ENCODE measurements at regions not wholly inside any gene's neighbourhood (a gene's known extent, or its start where the extent isn't known, plus 50 kb on each side); places are given as distances from the start of the nearest gene placed in this dataset.

DNA sequence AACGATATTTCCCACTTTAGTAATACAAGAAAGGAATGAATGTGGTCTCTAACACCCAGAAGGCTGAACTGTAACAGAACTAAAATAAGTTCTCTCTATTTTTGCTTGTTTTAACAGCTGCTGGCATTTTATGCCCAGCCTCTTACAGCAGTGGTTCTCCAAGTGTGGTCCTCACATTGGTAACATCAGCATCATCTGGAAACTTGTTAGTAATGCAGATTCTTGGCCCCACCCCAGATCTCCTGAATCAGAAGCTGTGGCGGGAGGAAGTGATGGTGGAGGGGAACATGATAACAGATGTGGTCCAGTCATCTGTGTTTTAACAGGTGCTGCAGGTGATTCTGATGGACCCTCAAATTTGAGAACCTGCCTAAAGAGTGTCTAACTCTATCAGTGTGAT lies 170.1 kb downstream of the TMEM26 start (continued):
- no peak for TF ChIP-seq FOXJ3 (CRISPR knock-in tag; IDR thresholded peaks at IDR 0.05; ENCODE audit: borderline replicate concordance)

DNA sequence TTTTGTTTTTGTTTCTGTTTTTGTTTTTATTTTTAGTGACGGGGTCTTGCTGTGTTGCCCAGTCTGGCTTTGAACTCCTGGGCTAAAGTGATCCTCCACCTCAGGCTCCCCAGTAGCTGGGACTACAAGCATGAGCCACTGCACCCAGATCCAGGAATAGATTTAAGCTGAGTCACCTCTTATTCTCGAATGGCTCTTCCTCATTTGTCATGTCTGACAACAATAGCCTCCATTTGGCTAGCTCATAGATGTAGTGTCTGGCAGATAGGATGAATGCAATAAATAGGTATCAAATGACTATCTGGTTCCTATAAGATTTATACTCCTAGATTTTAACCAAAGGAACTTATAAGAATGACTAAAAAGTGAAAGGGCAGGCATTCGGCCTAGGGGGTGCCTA lies 172.9 kb downstream of the TMEM26 start:
- 0 out of 2 replicates have a peak, but pooled peaks cover 4% of the 10 kb centered on the region for H3K9me3 Mint-ChIP-seq
- H3K4me3 Mint-ChIP-seq = no peak overlapping the region
- H3K4me1 Mint-ChIP-seq = no peaks in the 10 kb centered on the region
- no peaks in the 10 kb centered on the region for H3K36me3 Mint-ChIP-seq
- CTCF ChIA-PET = interaction anchor here (0.9 kb wide), 1 partner anchor 9 kb away, joined by 3 read pairs; no protein-coding TSS in a partner anchor
- DNase-seq (ENCODE audit: low spot score) (no peak), ATAC-seq (no peak)
- TF ChIP-seq IRF2 (CRISPR knock-in tag; IDR thresholded peaks at IDR 0.05; ENCODE audit: borderline replicate concordance, low read depth) (no peak), ATF3 (CRISPR knock-in tag; conservative IDR thresholded peaks at IDR 0.05) (no peak), TP53 (CRISPR knock-in tag; IDR thresholded peaks at IDR 0.05) (no peak), KAT7 (CRISPR knock-in tag; IDR thresholded peaks at IDR 0.05; ENCODE audit: borderline replicate concordance) (no peak), JAZF1 (CRISPR knock-in tag; IDR thresholded peaks at IDR 0.05) (no peak), ATF1 (CRISPR knock-in tag; IDR thresholded peaks at IDR 0.05) (no peak), JUN (CRISPR knock-in tag; IDR thresholded peaks at IDR 0.05) (no peak), ESRRA (CRISPR knock-in tag; IDR thresholded peaks at IDR 0.05; ENCODE audit: borderline replicate concordance) (no peak), ZNF423 (CRISPR knock-in tag; IDR thresholded peaks at IDR 0.05) (no peak), RELA (CRISPR knock-in tag; IDR thresholded peaks at IDR 0.05; ENCODE audit: borderline replicate concordance) (no peak), TEAD1 (CRISPR knock-in tag; IDR thresholded peaks at IDR 0.05) (no peak), FOXP4 (CRISPR knock-in tag; IDR thresholded peaks at IDR 0.05) (no peak), CREM (CRISPR knock-in tag; IDR thresholded peaks at IDR 0.05) (no peak), GRHL2 (CRISPR knock-in tag; IDR thresholded peaks at IDR 0.05; ENCODE audit: insufficient replicate concordance, severe bottlenecking) (no peak)
- TF ChIP-seq, protein P1, sequence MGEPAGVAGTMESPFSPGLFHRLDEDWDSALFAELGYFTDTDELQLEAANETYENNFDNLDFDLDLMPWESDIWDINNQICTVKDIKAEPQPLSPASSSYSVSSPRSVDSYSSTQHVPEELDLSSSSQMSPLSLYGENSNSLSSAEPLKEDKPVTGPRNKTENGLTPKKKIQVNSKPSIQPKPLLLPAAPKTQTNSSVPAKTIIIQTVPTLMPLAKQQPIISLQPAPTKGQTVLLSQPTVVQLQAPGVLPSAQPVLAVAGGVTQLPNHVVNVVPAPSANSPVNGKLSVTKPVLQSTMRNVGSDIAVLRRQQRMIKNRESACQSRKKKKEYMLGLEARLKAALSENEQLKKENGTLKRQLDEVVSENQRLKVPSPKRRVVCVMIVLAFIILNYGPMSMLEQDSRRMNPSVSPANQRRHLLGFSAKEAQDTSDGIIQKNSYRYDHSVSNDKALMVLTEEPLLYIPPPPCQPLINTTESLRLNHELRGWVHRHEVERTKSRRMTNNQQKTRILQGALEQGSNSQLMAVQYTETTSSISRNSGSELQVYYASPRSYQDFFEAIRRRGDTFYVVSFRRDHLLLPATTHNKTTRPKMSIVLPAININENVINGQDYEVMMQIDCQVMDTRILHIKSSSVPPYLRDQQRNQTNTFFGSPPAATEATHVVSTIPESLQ (CRISPR knock-in tag; IDR thresholded peaks at IDR 0.05) = no peak
- TF ChIP-seq, protein P2, sequence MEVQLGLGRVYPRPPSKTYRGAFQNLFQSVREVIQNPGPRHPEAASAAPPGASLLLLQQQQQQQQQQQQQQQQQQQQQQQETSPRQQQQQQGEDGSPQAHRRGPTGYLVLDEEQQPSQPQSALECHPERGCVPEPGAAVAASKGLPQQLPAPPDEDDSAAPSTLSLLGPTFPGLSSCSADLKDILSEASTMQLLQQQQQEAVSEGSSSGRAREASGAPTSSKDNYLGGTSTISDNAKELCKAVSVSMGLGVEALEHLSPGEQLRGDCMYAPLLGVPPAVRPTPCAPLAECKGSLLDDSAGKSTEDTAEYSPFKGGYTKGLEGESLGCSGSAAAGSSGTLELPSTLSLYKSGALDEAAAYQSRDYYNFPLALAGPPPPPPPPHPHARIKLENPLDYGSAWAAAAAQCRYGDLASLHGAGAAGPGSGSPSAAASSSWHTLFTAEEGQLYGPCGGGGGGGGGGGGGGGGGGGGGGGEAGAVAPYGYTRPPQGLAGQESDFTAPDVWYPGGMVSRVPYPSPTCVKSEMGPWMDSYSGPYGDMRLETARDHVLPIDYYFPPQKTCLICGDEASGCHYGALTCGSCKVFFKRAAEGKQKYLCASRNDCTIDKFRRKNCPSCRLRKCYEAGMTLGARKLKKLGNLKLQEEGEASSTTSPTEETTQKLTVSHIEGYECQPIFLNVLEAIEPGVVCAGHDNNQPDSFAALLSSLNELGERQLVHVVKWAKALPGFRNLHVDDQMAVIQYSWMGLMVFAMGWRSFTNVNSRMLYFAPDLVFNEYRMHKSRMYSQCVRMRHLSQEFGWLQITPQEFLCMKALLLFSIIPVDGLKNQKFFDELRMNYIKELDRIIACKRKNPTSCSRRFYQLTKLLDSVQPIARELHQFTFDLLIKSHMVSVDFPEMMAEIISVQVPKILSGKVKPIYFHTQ (CRISPR knock-in tag; IDR thresholded peaks at IDR 0.05) = no peak
- TF ChIP-seq, protein P3, sequence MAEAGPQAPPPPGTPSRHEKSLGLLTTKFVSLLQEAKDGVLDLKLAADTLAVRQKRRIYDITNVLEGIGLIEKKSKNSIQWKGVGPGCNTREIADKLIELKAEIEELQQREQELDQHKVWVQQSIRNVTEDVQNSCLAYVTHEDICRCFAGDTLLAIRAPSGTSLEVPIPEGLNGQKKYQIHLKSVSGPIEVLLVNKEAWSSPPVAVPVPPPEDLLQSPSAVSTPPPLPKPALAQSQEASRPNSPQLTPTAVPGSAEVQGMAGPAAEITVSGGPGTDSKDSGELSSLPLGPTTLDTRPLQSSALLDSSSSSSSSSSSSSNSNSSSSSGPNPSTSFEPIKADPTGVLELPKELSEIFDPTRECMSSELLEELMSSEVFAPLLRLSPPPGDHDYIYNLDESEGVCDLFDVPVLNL (CRISPR knock-in tag; IDR thresholded peaks at IDR 0.05; ENCODE audit: borderline replicate concordance, low read depth) = no peak
- no peaks in the 10 kb centered on the region for H3K27me3 Mint-ChIP-seq (ENCODE audit: low read depth)
- POLR2A ChIA-PET = no interaction called here
- H3K27ac Mint-ChIP-seq = no peak overlapping the region
